Tibial nerve (tissue), 4 donors: ENCODE measurements at regions not wholly inside any gene's neighbourhood (a gene's known extent, or its start where the extent isn't known, plus 50 kb on each side); places are given as distances from the start of the nearest gene placed in this dataset.

ENCODE experiments used
- DNase-seq, 2 donors: peaks; one replicate each; pipeline ENCODE4 v3.0.0-alpha.2; 2019; ENCODE audit warnings: low spot score in 2 of 2
- H3K27ac ChIP-seq, 4 donors: fragments of 200-600 bp; sonication (generic) in 3 of 4; one replicate each; pipeline ENCODE4 v1.5.1; 2017 to 2019; ENCODE audit warnings: mild to moderate bottlenecking in 1 of 4
- H3K27me3 ChIP-seq, 2 donors: fragments of 200-600 bp; sonication (generic) in 1 of 2; one replicate each; pipeline versions ENCODE4 v1.5.1 to v1.6.0; 2017 to 2019
- H3K36me3 ChIP-seq, 3 donors: fragments of 200-600 bp; sonication (generic); one replicate each; pipeline ENCODE4 v1.5.1; 2018 to 2019
- H3K4me1 ChIP-seq, 4 donors: fragments of 200-600 bp; sonication (generic) in 3 of 4; one replicate each; pipeline ENCODE4 v1.5.1; 2017 to 2019
- H3K4me3 ChIP-seq, 4 donors: fragments of 200-600 bp; sonication (generic) in 3 of 4; one replicate each; pipeline ENCODE4 v1.5.1; 2017 to 2019; ENCODE audit warnings: mild to moderate bottlenecking in 1 of 4, moderate library complexity in 1 of 4
- H3K9me3 ChIP-seq, 4 donors: fragments of 200-600 bp; sonication (generic) in 3 of 4; one replicate each; pipeline ENCODE4 v1.5.1; 2017 to 2019
- EP300 ChIP-seq, 2 donors: sonication (generic); formaldehyde crosslinking; IDR thresholded peaks; one replicate each; pipeline ENCODE4 v1.6.1; 2017; ENCODE audit warnings: antibody characterized with exemption in 2 of 2, mild to moderate bottlenecking in 1 of 2
- POLR2A ChIP-seq, 2 donors: fragments of 450-650 bp; IDR thresholded peaks; one replicate each; pipeline ENCODE4 v1.6.1; 2017; ENCODE audit warnings: antibody characterized with exemption in 2 of 2, mild to moderate bottlenecking in 2 of 2, moderate library complexity in 2 of 2
- WGBS, 2 donors: methylation state at CpG; one replicate each; pipeline ENCODE4 v1.1.5; 2018; 5-methylcytosine and 5-hydroxymethylcytosine counted together
- TF ChIP-seq, protein P1 (sequence below), 5 experiments: fragments of 200-600 bp in 3 of 5; fragments of 450-650 bp in 2 of 5; sonication (generic) in 3 of 5; IDR thresholded peaks; one replicate each; pipeline ENCODE4 v1.5.1; 2016 to 2019; ENCODE audit warnings: antibody characterized with exemption in 5 of 5, mild to moderate bottlenecking in 3 of 5, moderate library complexity in 2 of 5

- Histone ChIP-seq H3K36me3 (no peaks in the 10 kb centered on the region), H3K4me1 (no peaks in the 10 kb centered on the region), H3K4me3 (no peak overlapping the region), H3K27me3 (no peaks in the 10 kb centered on the region), H3K27ac (no peak overlapping the region), H3K9me3 (no peaks in the 10 kb centered on the region)
- WGBS, 2 donors: 77 to 88% methylated on average over 4 of the region's 4 CpGs
- no peak for TF ChIP-seq POLR2A (IDR thresholded peaks at IDR 0.05)
- TF ChIP-seq, protein P1, sequence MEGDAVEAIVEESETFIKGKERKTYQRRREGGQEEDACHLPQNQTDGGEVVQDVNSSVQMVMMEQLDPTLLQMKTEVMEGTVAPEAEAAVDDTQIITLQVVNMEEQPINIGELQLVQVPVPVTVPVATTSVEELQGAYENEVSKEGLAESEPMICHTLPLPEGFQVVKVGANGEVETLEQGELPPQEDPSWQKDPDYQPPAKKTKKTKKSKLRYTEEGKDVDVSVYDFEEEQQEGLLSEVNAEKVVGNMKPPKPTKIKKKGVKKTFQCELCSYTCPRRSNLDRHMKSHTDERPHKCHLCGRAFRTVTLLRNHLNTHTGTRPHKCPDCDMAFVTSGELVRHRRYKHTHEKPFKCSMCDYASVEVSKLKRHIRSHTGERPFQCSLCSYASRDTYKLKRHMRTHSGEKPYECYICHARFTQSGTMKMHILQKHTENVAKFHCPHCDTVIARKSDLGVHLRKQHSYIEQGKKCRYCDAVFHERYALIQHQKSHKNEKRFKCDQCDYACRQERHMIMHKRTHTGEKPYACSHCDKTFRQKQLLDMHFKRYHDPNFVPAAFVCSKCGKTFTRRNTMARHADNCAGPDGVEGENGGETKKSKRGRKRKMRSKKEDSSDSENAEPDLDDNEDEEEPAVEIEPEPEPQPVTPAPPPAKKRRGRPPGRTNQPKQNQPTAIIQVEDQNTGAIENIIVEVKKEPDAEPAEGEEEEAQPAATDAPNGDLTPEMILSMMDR (IDR thresholded peaks at IDR 0.05): no peak
- TF ChIP-seq EP300 (IDR thresholded peaks at IDR 0.05): no peak
- DNase-seq: no peak
Observed at GRCh38 chr2:228627510-228627909, 446.0 kb upstream of the SPHKAP start.

DNA sequence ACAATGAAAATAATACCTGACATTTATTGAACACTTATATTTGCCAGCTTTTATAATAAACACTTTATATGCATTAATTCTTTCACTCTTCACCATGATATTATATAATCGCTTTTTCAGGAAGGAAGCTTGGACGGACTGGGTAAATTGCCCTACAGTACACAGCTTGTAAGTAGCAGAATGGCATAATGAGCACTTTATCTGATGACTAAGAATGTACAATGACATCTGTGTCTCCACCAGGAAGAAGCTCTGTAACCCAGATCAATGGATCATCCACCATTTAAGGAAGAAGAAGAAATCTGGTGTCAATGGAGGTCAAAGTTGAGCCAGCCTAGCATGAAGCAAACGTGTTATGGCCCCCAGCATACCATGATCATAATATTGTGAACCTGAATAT, 444.0 kb upstream of the SPHKAP start:
- Histone ChIP-seq H3K4me3 (no peak overlapping the region), H3K36me3 (no peaks in the 10 kb centered on the region), H3K27ac (no peak overlapping the region), H3K27me3 (no peaks in the 10 kb centered on the region), H3K4me1 (no peaks in the 10 kb centered on the region), H3K9me3 (no peaks in the 10 kb centered on the region)
- TF ChIP-seq POLR2A (IDR thresholded peaks at IDR 0.05) (no peak), EP300 (IDR thresholded peaks at IDR 0.05) (no peak)
- TF ChIP-seq, protein P1 (IDR thresholded peaks at IDR 0.05): no peak
- 47% methylated on average over 3 of the region's 3 CpGs for WGBS, 2 donors
- DNase-seq: no peak

GRCh38 chr2:228624733-228625132, 443.2 kb upstream of the SPHKAP start:
- Histone ChIP-seq H3K4me1 (no peaks in the 10 kb centered on the region), H3K27ac (no peak overlapping the region), H3K36me3 (no peaks in the 10 kb centered on the region), H3K27me3 (no peaks in the 10 kb centered on the region), H3K9me3 (no peaks in the 10 kb centered on the region), H3K4me3 (no peak overlapping the region)
- TF ChIP-seq POLR2A (IDR thresholded peaks at IDR 0.05) (no peak), EP300 (IDR thresholded peaks at IDR 0.05) (no peak)
- TF ChIP-seq, protein P1 (IDR thresholded peaks at IDR 0.05): no peak
- WGBS, 2 donors: 55 to 61% methylated on average over 1 of the region's 1 CpG
- DNase-seq: no peak

GRCh38 chr2:228615496-228615895, 434.0 kb upstream of the SPHKAP start:
- no peak for DNase-seq
- TF ChIP-seq EP300 (IDR thresholded peaks at IDR 0.05) (no peak), POLR2A (IDR thresholded peaks at IDR 0.05) (no peak)
- TF ChIP-seq, protein P1 (IDR thresholded peaks at IDR 0.05): no peak
- 94% methylated on average over 3 of the region's 3 CpGs for WGBS, 2 donors
- Histone ChIP-seq H3K36me3 (no peaks in the 10 kb centered on the region), H3K4me1 (no peaks in the 10 kb centered on the region), H3K27me3 (no peaks in the 10 kb centered on the region), H3K9me3 (no peaks in the 10 kb centered on the region), H3K4me3 (no peak overlapping the region), H3K27ac (no peak overlapping the region)

DNA sequence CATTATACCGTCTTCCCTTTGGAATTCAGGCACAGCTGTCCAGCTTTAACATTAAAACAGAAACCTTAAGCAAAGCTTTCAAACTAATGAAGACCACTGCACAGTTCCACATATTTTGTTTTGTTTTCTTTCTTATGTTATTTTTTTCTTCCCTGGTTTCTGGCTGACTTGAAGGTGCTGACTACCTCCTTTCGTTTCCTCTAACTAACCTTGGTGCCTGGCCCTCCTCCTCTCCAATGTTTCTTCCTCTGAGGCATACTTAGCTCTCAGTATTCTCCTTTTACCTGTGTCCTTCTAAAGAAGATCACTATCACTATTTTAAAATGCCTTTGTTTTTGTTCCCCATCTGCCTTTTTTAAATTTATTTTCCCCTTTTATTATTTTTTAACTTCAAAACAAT, 433.3 kb upstream of the SPHKAP start:
- H3K4me1 ChIP-seq: no peaks in the 10 kb centered on the region
- no peak for DNase-seq
- H3K9me3 ChIP-seq: no peaks in the 10 kb centered on the region
- TF ChIP-seq, protein P1 (IDR thresholded peaks at IDR 0.05): no peak
- TF ChIP-seq EP300 (IDR thresholded peaks at IDR 0.05) (no peak), POLR2A (IDR thresholded peaks at IDR 0.05) (no peak)
- no peak overlapping the region for H3K27ac ChIP-seq
- 62 to 65% methylated on average over 2 of the region's 2 CpGs for WGBS, 2 donors
- no peak overlapping the region for H3K4me3 ChIP-seq
- no peaks in the 10 kb centered on the region for H3K27me3 ChIP-seq
- no peaks in the 10 kb centered on the region for H3K36me3 ChIP-seq
